ENCODE measurements at regions not wholly inside any gene's neighbourhood (a gene's known extent, or its start where the extent isn't known, plus 50 kb on each side); places are given as distances from the start of the nearest gene placed in this dataset.

- no peak for TF ChIP-seq EZH2 (IDR thresholded peaks at IDR 0.05; ENCODE audit: low read length, unreplicated experiment)
- TF ChIP-seq, protein P1, sequence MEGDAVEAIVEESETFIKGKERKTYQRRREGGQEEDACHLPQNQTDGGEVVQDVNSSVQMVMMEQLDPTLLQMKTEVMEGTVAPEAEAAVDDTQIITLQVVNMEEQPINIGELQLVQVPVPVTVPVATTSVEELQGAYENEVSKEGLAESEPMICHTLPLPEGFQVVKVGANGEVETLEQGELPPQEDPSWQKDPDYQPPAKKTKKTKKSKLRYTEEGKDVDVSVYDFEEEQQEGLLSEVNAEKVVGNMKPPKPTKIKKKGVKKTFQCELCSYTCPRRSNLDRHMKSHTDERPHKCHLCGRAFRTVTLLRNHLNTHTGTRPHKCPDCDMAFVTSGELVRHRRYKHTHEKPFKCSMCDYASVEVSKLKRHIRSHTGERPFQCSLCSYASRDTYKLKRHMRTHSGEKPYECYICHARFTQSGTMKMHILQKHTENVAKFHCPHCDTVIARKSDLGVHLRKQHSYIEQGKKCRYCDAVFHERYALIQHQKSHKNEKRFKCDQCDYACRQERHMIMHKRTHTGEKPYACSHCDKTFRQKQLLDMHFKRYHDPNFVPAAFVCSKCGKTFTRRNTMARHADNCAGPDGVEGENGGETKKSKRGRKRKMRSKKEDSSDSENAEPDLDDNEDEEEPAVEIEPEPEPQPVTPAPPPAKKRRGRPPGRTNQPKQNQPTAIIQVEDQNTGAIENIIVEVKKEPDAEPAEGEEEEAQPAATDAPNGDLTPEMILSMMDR (conservative IDR thresholded peaks at IDR 0.05; ENCODE audit: low read depth, low read length): no peak
Observed at GRCh38 chr1:57479471-57479870, 55.6 kb upstream of the DAB1 start.

Measured in PC-3 (cell line).